Endodermal cell (in vitro differentiated cells): ENCODE measurements at regions not wholly inside any gene's neighbourhood (a gene's known extent, or its start where the extent isn't known, plus 50 kb on each side); places are given as distances from the start of the nearest gene placed in this dataset.

ENCODE experiments used
- DNase-seq: peaks from one replicate; pipeline ENCODE4 v3.0.0-alpha.2; 2017
- H3K27ac ChIP-seq: 2 replicates; pipeline ENCODE4 v1.5.1; 2013; ENCODE audit warnings: mild to moderate bottlenecking, low read depth, low read length, moderate library complexity
- H3K27me3 ChIP-seq: 2 replicates; pipeline ENCODE4 v1.6.1; 2013; ENCODE audit warnings: mild to moderate bottlenecking, low read length, moderate library complexity; ENCODE audit not compliant: insufficient read depth, control insufficient read depth, poor library complexity, severe bottlenecking
- H3K36me3 ChIP-seq: 2 replicates; pipeline ENCODE4 v1.7.0; 2013; ENCODE audit warnings: mild to moderate bottlenecking, low read length, moderate library complexity; ENCODE audit not compliant: control insufficient read depth, insufficient read depth
- H3K4me1 ChIP-seq: one replicate; pipeline ENCODE4 v1.7.0; 2013; ENCODE audit warnings: low read length; ENCODE audit not compliant: control insufficient read depth, insufficient read depth
- H3K4me3 ChIP-seq: 2 replicates; pipeline ENCODE4 v1.5.1; 2013; ENCODE audit warnings: mild to moderate bottlenecking, low read length, moderate library complexity
- H3K9ac ChIP-seq: 2 replicates; pipeline ENCODE4 v1.6.1; 2013; ENCODE audit warnings: mild to moderate bottlenecking, low read length, moderate library complexity; ENCODE audit not compliant: poor library complexity, severe bottlenecking; ENCODE audit errors: extremely low read depth
- H3K9me3 ChIP-seq: 2 replicates; pipeline ENCODE4 v1.6.1; 2013; ENCODE audit warnings: mild to moderate bottlenecking, low read length, moderate library complexity; ENCODE audit not compliant: control insufficient read depth
- H3K27ac Mint-ChIP-seq: 2 replicates; pipeline ENCODE4 v1.8.0; 2020; ENCODE audit warnings: mixed read lengths
- H3K27me3 Mint-ChIP-seq: 2 replicates; pipeline ENCODE4 v1.8.0; 2021; ENCODE audit warnings: mild to moderate bottlenecking, mixed read lengths; ENCODE audit not compliant: insufficient read depth
- H3K36me3 Mint-ChIP-seq: 2 replicates; pipeline ENCODE4 v1.8.0; 2020; ENCODE audit warnings: low read depth, mixed read lengths
- H3K4me1 Mint-ChIP-seq: 2 replicates; pipeline ENCODE4 v1.8.0; 2020; ENCODE audit warnings: mixed read lengths
- H3K4me3 Mint-ChIP-seq: 2 replicates; pipeline ENCODE4 v1.8.0; 2020; ENCODE audit warnings: mild to moderate bottlenecking, moderate library complexity, mixed read lengths
- H3K9me3 Mint-ChIP-seq: 2 replicates; pipeline ENCODE4 v1.8.0; 2020; ENCODE audit warnings: mild to moderate bottlenecking, mixed read lengths
- CTCF ChIP-seq: fragments of 200-600 bp; sonication (generic); conservative IDR thresholded peaks from 2 replicates; pipeline ENCODE4 v1.5.0; 2021; ENCODE audit warnings: antibody characterized with exemption, mild to moderate bottlenecking
- WGBS, 2 experiments: methylation state at CpG; one replicate each; pipeline versions ENCODE4 v1.1.5 to v1.1.7; 2013; ENCODE audit warnings: missing lambda C conversion rate in 2 of 2, mixed read lengths in 1 of 2; ENCODE audit not compliant: insufficient coverage in 1 of 2, insufficient read length in 1 of 2; 5-methylcytosine and 5-hydroxymethylcytosine counted together

GRCh38 chr21:35565204-35565611 lies 495.1 kb downstream of the SETD4 start:
- H3K27me3 Mint-ChIP-seq = no peaks in the 10 kb centered on the region
- Histone ChIP-seq H3K4me1 (no peaks in the 10 kb centered on the region), H3K4me3 (no peak overlapping the region), H3K36me3 (no peaks in the 10 kb centered on the region), H3K9me3 (no peaks in the 10 kb centered on the region), H3K27me3 (no peaks in the 10 kb centered on the region), H3K9ac (no peak overlapping the region), H3K27ac (no peak overlapping the region)
- DNase-seq = peak; percentile 45
- no peaks in the 10 kb centered on the region for H3K36me3 Mint-ChIP-seq
- H3K4me1 Mint-ChIP-seq = peaks cover 7% of the 10 kb centered on the region
- no peak overlapping the region for H3K27ac Mint-ChIP-seq
- no peak overlapping the region for H3K4me3 Mint-ChIP-seq
- peaks cover 6% of the 10 kb centered on the region for H3K9me3 Mint-ChIP-seq
- WGBS, 2 experiments = 73 to 84% methylated on average over 4 to 5 of the region's 5 CpGs
- no peak for TF ChIP-seq CTCF

GRCh38 chr21:35563885-35564451 lies 496.4 kb downstream of the SETD4 start:
- no peaks in the 10 kb centered on the region for H3K4me1 ChIP-seq
- H3K27me3 Mint-ChIP-seq = no peaks in the 10 kb centered on the region
- no peaks in the 10 kb centered on the region for H3K36me3 Mint-ChIP-seq
- no peak overlapping the region for H3K27ac Mint-ChIP-seq
- 87 to 90% methylated on average over 6 to 10 of the region's 10 CpGs for WGBS, 2 experiments
- H3K4me1 Mint-ChIP-seq = peaks cover 7% of the 10 kb centered on the region
- no peak overlapping the region for H3K4me3 Mint-ChIP-seq
- peaks cover 6% of the 10 kb centered on the region for H3K9me3 Mint-ChIP-seq
- no peak overlapping the region for H3K4me3 ChIP-seq
- no peak overlapping the region for H3K9ac ChIP-seq
- H3K27ac ChIP-seq = no peak overlapping the region
- no peaks in the 10 kb centered on the region for H3K9me3 ChIP-seq
- no peak for TF ChIP-seq CTCF
- no peaks in the 10 kb centered on the region for H3K27me3 ChIP-seq
- DNase-seq = peak; percentile 47
- H3K36me3 ChIP-seq = no peaks in the 10 kb centered on the region

- no peak overlapping the region for H3K4me3 Mint-ChIP-seq
- H3K4me1 ChIP-seq = no peaks in the 10 kb centered on the region
- WGBS, 2 experiments = 97 to 100% methylated on average over 2 to 5 of the region's 5 CpGs
- peaks cover 7% of the 10 kb centered on the region for H3K4me1 Mint-ChIP-seq
- H3K27ac Mint-ChIP-seq = no peak overlapping the region
- H3K4me3 ChIP-seq = no peak overlapping the region
- DNase-seq = no peak
- no peaks in the 10 kb centered on the region for H3K36me3 Mint-ChIP-seq
- no peaks in the 10 kb centered on the region for H3K27me3 Mint-ChIP-seq
- no peak for TF ChIP-seq CTCF
- no peaks in the 10 kb centered on the region for H3K9me3 ChIP-seq
- H3K27ac ChIP-seq = no peak overlapping the region
- H3K27me3 ChIP-seq = no peaks in the 10 kb centered on the region
- no peak overlapping the region for H3K9ac ChIP-seq
- H3K9me3 Mint-ChIP-seq = peaks cover 6% of the 10 kb centered on the region
- H3K36me3 ChIP-seq = no peaks in the 10 kb centered on the region
Measured at GRCh38 chr21:35562876-35563275, 497.4 kb downstream of the SETD4 start.
